ENCODE measurements at regions not wholly inside any gene's neighbourhood (a gene's known extent, or its start where the extent isn't known, plus 50 kb on each side); places are given as distances from the start of the nearest gene placed in this dataset.
"Not testable (repeated sequence)": the region's sequence is repeated elsewhere in the genome, so short reads cannot be mapped to it uniquely, and the experiment has no call there.

DNA sequence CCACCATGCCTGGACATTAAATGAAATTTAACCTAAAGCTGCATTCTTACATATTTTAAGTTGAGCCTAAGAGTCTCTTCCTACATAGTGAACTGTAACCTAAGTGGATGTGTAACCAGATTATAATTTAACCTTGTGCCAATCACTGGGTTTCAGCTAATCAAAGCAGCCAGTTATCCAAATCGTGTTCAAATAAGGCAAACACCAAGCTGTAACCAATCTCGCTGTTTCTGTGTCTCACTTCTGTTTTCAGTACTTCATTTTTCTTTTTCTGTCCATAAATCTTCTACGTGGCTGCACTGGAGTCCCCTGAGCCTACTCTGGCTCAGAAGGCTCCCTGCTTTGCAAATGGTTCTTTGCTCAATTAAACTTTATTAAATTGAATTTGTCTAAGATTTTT lies 186.1 kb upstream of the CNTN6 start:
- no peak overlapping the region for H3K4me3 ChIP-seq (ENCODE audit: low read length)
- TF ChIP-seq, protein P1, sequence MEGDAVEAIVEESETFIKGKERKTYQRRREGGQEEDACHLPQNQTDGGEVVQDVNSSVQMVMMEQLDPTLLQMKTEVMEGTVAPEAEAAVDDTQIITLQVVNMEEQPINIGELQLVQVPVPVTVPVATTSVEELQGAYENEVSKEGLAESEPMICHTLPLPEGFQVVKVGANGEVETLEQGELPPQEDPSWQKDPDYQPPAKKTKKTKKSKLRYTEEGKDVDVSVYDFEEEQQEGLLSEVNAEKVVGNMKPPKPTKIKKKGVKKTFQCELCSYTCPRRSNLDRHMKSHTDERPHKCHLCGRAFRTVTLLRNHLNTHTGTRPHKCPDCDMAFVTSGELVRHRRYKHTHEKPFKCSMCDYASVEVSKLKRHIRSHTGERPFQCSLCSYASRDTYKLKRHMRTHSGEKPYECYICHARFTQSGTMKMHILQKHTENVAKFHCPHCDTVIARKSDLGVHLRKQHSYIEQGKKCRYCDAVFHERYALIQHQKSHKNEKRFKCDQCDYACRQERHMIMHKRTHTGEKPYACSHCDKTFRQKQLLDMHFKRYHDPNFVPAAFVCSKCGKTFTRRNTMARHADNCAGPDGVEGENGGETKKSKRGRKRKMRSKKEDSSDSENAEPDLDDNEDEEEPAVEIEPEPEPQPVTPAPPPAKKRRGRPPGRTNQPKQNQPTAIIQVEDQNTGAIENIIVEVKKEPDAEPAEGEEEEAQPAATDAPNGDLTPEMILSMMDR (IDR thresholded peaks at IDR 0.05; ENCODE audit: insufficient read depth, low read depth, low read length, missing control alignments): no peak
- no peak for DNase-seq (ENCODE audit: low read depth)

DNA sequence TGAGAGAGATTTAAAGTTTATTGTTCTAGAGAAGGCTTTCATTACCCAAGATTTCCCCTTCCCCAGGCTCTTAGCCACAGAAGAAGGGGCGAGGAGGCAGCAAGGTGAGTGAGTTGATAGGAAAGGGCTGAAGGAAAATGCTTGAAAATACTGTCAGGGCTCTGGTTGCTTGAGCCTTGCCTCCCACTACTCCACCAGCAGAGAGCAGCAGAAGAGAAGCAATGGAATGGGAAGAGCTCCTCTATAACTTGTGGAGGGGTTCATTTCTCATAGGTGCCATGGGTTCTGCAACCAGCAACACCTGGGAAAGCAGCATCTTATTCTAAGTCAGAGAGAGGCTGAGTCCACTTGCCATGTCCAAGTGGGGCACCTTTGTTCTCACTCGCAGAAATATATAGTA lies 184.0 kb upstream of the CNTN6 start:
- TF ChIP-seq, protein P1 (IDR thresholded peaks at IDR 0.05; ENCODE audit: insufficient read depth, low read depth, low read length, missing control alignments): peak; percentile 24
- peak; percentile 3 for DNase-seq (ENCODE audit: low read depth)
- no peak overlapping the region for H3K4me3 ChIP-seq (ENCODE audit: low read length)

DNA sequence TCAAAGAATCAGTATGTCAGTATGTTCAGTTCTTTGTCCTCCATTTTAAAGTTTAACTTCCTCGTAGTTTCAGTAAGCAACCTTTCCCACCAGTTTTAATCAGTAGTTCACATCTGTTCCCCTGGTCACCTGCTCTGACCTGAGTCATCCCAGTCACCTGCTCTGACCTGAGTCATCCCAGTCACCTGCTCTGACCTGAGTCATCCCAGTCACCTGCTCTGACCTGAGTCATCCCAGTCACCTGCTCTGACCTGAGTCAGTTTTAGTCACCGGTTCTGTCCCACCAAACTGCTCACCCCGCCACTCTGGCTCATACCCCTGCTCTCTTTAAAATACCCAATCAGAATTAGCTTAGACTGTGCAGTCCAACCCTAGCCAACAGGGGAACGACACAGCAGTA lies 180.1 kb upstream of the CNTN6 start:
- not testable (repeated sequence) for H3K4me3 ChIP-seq (ENCODE audit: low read length)
- peak; percentile 22 for DNase-seq (ENCODE audit: low read depth)

DNA sequence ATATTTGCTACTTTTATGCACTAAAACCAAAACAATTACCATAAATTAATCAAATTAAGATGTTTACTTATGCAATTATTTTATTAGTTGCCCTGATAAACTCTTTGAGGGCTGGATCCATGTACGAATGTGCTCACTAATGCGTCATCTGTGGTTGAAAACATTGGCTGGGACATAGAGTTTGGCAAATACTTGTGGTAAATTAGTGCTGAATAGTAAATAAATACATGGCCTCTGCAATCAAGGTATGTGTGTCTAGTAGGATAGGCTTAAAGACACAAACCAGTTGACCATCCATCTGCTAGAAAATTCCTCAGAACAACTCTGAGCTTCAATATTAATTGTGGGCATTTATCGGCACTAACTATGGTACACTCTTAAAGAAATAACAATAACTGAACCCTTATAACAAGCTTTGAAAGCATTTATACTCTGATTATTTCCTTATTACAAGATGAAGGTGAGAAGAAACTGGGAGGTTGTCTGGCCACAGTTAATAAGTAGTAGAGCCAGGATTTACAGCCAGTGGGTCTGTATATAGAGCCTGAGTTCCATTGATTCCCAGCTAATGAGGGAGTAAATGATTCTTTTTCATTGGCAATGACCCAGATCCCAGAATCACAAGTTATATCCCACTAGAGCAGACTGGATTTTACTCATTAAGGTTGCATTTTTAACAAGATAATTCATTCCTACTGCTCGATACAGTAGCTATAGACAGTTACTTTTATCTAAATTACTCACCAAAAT lies 169.5 kb upstream of the CNTN6 start:
- TF ChIP-seq, protein P1 (IDR thresholded peaks at IDR 0.05; ENCODE audit: insufficient read depth, low read depth, low read length, missing control alignments): no peak

DNA sequence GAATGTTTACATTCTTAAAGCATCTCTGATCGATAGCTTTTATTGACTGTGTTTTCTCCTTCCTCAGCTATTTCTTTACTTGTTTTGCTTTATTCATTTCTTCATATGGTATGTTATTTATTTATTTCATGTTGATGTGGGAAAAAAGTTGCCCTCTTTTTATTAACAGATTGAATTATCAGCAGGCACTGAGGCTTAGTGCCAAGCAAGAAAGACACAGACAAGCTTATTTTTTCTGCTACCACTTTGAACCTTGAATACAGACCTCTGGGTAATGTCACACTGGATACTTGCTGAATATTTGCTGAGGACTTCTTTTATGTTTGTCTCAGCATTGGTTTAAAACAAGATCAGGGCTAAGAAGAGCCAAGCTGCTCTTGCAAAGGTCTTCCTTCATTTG lies 162.0 kb upstream of the CNTN6 start:
- DNase-seq (ENCODE audit: low read depth): no peak
- TF ChIP-seq, protein P1 (IDR thresholded peaks at IDR 0.05; ENCODE audit: insufficient read depth, low read depth, low read length, missing control alignments): no peak

More for the DNA sequence above, 169.5 kb upstream of the CNTN6 start:
- no peak for DNase-seq (ENCODE audit: low read depth)
- H3K4me3 ChIP-seq (ENCODE audit: low read length): no peak overlapping the region

DNA sequence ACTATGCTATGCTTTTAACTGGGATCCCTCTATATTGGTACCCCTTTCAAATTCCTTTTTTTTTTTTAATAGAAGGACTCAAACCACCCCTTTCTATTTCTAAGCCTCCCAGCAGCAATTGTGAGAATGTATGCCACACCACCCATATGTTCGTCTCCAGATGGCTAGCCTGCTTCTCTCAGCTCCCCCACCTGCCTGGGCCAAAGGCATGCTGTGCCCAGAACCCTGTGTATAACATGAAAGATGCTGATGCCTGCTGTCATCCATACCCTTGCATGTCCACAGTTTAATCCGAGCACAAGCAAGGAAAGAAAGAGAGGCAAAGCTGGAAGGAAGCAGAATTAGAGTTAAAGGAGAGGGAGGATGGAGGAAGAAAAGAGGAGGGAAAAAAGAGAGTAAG lies 159.5 kb upstream of the CNTN6 start:
- TF ChIP-seq, protein P1 (IDR thresholded peaks at IDR 0.05; ENCODE audit: insufficient read depth, low read depth, low read length, missing control alignments): no peak
- no peak overlapping the region for H3K4me3 ChIP-seq (ENCODE audit: low read length)

More for the DNA sequence above, 162.0 kb upstream of the CNTN6 start:
- H3K4me3 ChIP-seq (ENCODE audit: low read length): no peak overlapping the region

DNA sequence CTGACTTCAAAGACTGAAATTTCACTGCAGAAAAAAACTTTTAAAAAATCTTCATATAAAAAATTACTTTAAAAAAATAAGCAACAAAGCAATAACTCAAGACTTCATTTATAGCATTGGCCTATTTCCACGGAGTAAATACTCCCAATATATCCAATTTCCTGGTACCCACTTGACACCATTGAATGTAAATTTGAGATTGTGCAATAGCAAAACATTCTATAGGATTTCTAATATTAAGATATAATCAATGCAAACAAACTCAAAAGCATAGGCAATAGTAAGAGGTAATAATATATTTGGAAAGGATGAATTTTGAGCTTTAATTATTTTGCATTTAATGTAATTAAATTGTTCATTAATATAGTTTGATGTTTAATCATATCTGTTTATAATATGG lies 148.0 kb upstream of the CNTN6 start:
- DNase-seq (ENCODE audit: low read depth): no peak
- TF ChIP-seq, protein P1 (IDR thresholded peaks at IDR 0.05; ENCODE audit: insufficient read depth, low read depth, low read length, missing control alignments): no peak

More for the DNA sequence above, 159.5 kb upstream of the CNTN6 start:
- DNase-seq (ENCODE audit: low read depth): no peak

More for the DNA sequence above, 148.0 kb upstream of the CNTN6 start:
- no peak overlapping the region for H3K4me3 ChIP-seq (ENCODE audit: low read length)

Data from epithelial cell of esophagus (primary cell).